Muscle of arm (tissue), 1 donor: ENCODE measurements at regions not wholly inside any gene's neighbourhood (a gene's known extent, or its start where the extent isn't known, plus 50 kb on each side); places are given as distances from the start of the nearest gene placed in this dataset.

Experiments used
- DNase-seq: peaks from one replicate; pipeline ENCODE4 v3.0.0-alpha.2; 2013

DNA sequence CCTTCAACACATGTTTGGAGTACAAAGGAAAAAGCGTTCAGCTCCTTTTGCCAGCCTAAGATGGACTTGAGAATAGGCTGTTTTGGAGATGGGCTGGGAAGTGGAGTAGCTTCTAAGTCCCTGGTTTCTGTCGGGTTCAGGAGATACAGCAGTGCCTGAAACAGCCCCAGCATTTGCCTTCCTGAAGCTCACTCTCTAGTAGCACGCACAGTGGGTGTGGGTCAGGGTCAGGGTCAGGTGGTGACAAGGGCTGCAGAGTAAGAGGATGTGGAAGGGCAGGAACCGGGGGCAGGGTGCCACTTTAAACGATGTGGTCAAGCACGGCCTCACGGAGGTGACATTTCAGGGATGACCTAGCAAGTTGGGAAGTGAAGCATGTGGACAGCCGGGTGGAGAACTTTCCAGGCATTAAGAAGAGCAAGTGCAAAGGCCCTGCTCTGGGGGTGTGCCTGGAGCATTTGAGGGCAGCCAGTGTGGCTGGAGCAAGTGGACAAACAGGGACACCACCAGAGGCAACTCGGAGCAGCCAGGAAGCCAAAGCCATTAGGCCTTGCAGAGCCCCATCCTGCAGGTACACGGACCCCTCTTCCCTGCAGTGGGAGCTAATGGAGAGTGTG lies 382.2 kb upstream of the ZMIZ1 start:
- no peak for DNase-seq

DNA sequence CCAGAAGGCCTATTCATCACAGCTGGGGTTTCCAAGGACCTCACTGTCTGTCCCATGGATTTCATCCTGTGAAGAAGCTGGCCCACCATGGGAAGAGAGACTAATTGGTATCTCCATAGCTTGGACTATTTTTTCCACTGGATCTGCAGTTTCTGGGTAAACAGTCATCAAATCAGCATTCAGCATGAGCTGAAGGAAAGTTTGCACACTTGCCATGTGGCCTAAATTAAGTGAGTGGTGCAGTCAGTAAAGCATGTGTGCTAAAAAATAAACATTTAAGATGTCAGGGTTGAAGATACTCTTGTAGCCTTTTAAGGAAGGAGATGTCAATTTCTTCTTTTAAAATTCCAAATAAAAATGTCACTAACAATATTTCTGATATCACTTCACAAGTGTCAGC lies 381.1 kb upstream of the ZMIZ1 start:
- DNase-seq = no peak

DNA sequence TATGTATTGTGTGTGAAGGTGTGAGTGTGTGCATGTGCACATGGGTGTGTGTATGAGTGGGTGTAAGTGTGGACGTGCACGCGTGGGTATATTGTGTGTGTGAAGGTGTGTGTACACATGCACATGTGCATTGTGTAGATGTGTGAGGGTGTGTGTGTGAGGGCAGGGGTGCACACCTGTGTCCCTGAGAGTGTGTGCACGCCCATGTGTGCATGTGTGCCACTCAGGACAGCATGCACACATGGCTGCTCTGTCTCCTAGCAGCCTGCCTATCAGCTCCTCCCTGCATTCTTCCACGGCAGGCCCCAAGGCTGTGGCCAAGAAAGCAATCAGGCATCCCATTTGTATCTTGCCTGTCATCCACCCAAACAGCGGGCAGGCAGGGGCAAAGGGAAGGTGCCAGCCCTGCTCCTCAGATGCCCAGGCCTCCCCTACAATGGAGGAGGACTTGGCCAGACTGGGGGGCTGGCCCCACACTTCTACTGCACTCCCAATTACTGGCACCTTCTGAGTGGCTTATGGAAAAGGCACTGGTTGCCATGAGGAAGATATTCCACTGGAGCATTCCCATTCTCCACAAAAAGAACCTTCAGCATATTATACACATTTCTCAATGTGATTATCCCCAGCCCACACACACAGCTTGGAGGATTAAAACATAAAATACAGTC lies 380.4 kb upstream of the ZMIZ1 start:
- peak; percentile 18 for DNase-seq

DNA sequence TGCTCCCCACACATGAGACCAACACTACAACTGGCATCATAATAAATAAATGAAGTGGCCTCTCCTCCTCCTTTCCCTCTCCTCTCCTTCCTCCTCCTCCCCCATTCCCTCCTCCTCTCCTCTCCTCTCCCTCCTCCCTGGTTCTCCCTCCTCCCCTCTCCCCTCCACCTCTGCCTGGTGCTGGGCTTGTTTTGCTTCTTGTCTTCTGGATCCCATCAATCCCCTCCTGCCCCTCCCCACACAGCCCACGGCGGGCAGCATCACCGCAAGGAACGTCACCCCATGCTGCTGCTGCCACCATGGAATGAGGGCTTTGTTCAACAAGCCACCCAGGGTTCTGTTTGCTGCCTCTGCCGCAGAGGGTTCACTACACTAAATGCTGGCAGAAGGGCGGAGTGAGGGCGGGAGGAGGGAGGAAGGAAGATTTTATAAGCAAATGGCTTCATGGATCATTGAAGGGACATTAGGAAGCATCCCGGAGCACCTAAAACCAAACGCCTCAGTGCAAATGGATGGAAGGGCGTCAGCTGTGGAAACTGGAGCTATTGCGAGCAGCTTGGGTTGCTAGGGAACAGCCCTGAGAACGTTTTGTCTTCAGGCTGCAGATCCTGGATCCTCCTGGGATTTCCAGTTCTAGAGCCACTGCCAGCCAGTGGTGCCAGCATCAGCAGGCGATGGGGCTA lies 379.7 kb upstream of the ZMIZ1 start:
- peak; percentile 50 for DNase-seq

DNA sequence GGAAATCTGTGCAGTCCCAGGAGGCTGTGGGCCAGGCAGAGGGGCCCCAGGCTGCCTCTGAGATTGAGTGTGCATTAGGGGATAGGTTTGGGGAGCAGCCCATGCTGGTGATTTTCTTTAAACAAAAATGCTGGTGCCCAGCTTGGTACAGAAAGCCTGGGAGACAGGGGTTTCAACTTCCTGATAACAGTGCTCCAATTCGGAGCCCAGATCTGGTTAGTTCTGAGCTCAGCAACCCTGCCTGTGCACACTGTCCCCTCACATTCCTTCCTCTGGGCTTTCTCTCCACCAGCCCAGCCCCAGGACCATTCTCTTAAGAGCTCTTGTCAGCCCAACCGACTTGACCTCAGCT lies 379.2 kb upstream of the ZMIZ1 start:
- no peak for DNase-seq

DNA sequence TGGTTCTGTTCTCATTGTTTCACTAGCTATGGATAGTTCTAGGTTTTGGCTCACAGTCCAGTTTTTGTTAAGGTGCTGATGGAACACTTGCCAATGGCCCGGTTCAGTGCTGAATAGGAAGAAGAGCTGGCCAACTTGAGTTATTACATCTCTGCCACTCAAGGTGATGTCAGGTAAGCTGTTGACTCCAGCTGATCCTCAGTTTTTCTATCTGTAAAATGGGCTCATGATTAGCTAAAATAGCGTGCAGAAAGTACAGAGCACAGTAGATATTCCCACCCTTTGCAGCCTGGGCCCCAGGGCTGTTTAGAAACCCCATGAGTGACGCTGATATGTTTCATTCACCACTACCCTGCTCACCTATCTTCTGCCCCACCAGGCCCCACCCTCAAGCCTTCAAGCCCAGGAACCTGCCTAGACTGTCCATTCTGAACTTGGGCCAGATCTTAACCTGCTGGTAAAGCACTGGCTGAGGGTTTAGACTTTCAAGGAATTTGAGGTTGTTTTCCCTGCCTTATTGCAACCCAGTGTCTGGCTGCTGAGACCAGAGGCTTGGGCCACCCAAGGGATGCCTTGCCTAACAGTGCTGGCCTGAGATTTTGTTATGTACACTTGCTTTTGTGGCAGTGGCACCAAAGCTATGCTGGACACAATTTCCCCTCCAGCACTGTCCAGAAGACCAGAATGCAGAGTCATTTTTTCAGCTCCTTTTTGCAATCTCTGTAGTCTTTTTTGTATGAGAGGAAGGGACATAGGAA lies 378.2 kb upstream of the ZMIZ1 start:
- no peak for DNase-seq

DNA sequence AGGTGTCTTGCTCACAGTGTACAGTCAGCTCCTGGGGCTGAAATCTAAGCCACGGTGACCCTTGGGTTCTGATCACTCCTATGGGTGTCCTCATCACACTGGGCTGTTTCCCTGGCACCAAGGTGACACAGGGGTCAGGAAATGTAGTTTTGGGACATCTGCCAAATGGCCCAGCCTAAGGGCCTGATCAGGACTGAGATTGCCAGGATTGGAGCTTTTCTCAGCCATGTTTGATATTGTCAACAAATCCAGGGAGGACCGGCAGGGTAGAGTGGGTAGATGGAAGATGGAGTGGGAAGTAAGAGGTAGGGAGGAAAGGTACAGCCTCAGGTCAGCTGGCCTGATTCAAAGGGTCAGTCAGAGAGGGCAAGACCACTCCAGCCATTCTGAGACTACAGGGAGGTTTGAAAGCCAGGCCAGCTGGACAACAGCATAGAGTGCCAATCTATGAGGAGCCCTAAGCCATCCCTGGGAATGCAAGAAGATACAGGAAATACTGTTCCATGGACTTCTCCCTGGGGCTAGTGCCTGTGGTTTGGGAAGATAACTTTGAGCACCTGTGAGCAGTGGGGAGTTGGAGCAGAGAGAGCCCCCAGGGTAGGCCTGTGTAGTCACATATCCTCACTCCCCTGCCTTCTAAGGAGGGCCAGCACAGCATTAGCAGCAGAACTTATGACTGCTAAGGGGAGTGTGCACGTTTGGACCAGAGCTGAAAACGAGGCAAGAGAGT lies 377.3 kb upstream of the ZMIZ1 start:
- DNase-seq = no peak

DNA sequence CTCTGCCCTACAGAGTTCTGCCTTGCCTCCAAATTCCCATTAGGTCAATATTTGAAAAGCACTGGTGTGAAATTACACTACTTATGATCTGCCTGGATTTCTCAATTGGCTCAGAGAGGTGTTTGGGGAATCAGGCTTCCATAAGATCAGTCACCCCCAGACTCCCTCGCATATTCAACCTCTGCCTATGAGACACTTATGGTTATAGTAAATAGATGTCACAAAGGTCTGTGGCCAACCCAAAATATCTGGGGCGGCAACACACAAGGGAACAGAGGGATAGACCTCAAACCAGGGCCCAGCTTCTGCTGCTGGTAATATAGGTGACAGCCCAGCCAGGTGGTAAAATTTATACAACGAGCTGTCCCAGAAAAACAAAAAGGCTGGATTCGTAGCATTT lies 376.7 kb upstream of the ZMIZ1 start:
- no peak for DNase-seq

DNA sequence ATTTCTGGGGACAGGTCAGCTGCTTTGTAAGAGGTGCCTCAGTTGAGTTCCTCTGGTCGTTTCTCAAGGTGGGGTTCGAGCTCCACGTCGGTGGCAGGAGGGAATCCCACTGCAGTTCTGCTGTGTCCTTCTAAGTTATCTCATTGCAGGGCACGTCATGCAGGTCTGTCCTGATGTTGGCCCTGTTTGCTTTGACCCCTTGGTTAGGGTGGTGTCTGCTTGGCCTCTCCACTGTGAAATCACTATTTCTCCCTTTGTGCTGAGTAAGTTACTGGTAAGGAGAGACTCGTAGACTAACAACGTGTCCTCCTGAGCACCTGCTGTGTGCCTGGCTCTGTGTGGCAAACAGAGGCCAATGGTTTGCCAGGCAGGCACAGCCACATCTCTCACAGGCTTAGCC lies 372.9 kb upstream of the ZMIZ1 start:
- no peak for DNase-seq

DNA sequence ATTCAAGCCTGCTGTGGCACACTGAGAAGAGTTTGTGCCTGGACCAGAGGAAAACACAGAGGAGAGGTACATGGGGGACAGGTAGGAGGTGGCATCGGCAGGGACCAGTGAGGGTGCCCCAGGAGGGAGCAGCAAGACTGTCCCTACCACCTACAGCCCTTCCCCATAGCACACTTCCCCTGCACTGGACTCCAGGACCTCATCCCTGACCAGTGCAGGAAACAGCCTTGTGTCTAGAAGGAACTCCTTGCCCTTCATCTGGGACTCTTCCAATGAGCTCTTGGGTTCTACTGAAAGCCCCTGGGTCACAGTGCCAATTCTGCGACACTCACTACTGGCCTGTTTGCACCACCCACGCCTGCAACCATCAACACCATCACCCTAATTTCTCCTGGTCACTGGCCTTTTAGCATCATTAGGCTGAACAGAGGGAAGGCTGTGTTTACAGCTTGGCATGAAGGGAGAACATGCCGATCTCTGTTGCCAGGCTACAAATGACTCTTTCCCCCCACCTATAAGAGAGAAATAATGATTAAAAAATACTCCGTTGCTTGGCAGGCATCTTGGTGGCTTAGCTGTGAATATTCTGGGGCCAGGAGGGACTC lies 371.9 kb upstream of the ZMIZ1 start:
- no peak for DNase-seq

DNA sequence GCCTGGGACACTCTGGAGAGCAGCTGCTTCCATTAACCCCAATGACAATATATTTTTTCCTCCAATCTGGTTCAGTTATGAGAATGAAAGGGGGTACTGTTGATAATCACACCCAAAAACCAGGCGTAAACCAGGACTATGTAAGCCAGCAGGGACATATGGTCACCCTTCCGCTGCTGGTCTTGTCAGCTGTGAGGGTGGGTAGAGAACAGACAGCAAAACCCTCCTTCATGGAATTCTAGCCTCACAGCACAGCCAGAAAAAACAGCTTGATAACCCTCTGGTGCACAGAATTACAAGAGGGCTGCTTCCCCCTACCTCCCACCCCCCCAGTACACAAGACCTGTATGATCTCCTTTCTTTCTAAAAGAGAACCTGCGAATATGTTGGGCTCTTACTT lies 368.8 kb upstream of the ZMIZ1 start:
- no peak for DNase-seq

DNA sequence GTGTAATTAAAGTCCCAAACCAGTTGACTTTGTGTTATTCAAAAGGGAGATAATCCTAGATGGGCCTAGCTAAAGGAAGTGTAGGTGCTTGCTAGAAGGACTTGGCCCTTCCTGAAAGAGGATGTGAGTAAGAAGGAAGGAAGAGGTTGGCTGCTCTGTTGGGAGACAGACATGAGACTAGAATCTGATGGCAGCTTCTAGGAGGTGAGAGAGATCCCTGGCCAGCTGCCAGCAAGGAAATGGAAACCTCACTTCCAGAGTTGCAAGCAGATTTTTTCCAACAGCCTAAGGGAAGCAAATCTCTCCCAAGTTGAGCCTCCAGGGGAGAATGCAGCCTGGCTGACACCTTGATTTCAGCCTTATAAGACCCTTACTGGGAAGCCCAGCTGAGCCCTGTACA lies 368.4 kb upstream of the ZMIZ1 start:
- DNase-seq = peak; percentile 20

DNA sequence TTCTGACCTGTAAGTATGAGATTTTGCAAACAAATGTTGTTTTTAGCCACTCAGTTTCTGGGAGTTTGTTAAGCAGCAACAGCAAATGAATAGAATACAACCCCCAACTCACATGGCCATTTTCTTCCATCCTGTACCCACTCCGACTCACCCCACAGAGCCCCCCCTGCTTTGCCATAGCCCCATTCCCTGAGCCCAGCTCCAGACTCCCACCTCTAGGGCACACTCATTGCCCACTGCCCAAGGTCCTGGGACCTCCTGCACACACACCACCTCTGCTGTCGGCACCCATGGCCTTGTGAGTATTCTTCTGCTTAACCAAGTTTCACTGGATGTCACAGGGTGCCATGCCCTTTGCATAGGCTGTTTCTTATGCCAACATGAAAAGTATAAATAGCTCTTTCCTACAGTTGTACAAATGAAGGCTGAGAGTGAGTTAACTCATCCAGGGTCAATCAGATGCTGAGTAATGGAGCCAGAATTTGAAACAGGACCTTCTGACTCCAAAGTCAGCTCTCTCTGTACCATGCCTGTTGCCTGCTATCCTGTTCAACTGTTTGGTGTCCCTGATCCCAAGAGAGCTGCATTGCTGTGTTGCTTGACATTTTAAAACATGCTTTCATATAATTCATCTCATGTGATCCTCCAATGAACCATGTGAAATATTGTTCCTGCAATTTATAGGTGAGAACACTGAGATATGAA lies 367.8 kb upstream of the ZMIZ1 start:
- DNase-seq = no peak

DNA sequence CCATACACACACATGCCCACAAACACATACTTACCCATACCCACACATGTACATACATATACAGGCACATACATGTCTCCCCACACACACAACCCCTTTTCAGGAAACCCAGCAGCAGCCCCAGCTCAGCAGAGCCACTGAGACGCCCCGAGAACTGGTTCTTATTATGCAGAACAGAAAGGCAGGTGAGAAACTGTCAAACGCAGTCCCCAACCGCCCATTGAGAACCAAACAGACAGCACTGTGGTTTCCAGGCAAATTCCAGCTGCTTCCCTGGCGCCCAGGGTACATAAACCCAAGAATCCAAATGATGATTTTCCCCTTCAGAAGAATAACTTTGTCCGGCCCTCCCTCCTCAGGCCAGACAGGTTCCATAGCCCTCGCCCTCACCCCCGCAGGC lies 366.6 kb upstream of the ZMIZ1 start:
- no peak for DNase-seq

DNA sequence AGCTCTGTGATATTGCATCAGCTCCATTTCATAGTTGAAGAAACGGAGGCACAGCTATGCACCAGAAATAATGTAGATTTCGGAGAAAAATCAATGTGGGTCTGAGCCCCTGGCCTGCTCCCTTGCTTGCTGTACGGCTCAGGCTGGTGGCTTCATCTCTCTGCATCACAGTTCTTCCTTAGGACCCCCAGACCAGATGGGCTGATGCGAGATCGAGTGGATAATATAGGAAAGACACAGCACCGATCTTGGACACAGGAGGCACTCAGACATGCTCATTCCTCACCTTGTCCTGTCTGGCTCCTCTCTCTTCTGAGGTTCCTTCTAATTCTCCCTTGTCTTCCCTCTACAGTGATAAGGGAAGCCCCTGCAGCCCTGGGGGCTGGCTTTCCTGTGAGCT lies 365.9 kb upstream of the ZMIZ1 start:
- no peak for DNase-seq

DNA sequence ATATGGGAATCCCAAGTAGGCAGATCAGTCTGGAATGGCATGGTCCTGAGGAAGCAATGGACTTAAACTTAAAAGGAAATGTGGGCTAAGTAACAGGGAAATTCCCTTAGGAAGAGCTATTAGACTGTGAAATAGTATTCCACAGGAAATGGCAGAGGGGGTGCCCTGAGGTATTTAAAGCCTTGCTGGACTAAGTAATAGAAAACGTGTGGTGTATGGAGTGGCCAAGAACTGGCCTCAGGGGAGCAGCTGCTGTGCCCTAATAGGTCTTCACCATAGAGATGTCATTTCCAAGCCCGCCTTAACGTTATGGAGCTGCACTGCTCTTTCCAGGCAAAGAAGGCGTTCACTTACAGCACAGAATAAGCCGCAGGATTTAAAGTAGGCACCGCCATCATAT lies 365.2 kb upstream of the ZMIZ1 start:
- peak; percentile 14 for DNase-seq

DNA sequence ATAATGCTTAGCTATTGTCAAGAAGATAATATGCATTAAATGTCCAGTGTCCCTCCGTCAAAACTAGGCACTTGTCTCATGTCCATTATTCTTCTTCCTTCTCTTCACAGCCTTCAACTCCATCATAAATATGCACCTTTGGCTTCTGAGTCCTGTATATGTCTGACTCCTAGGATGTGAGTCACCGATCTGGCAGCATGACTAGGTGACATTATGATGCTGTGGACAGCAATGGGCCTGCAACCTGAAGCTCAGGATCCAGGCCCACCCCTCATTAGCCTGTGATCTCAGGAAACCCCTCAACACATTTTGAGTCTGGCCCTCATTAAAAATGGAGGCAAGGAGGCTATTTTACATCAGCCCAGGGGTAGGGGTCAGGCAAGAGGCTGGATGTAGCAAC lies 362.5 kb upstream of the ZMIZ1 start:
- no peak for DNase-seq

DNA sequence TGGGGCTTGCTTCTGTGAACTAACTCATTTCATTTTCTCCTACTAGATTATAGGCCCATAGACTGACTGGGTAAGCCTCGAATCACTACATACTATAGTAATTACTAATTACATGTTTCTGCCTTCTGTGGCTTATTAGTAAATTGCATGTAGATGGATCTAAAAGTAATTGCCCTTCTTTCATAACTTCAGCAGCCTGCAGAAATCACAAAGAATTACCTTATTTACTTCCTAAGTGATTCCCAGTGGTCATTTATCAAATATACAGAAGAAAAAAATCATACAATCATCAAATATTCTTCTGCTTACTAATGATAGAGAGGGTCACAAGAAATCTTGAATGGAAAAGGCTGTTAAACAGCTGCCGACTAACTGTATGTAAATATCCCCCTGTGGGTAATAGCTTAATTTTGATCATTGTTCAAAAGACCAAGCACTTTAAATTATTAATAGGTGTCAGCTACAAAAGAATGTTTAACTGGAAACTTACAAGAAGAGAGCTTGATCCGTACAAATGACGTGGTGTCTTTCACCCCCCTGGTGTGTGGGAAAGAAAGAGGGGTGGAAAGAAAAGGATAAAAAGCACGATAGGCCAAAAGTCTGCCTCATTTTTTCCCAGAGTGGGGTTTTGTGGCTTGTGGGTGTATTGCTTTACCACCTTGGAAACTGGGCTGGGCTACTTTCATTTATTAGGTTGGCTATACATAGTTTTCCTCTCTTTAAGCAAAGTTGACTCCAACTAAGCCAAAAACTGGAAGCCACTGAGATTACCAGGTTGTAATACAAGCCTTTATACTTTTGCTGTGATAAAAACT lies 361.8 kb upstream of the ZMIZ1 start:
- no peak for DNase-seq

DNA sequence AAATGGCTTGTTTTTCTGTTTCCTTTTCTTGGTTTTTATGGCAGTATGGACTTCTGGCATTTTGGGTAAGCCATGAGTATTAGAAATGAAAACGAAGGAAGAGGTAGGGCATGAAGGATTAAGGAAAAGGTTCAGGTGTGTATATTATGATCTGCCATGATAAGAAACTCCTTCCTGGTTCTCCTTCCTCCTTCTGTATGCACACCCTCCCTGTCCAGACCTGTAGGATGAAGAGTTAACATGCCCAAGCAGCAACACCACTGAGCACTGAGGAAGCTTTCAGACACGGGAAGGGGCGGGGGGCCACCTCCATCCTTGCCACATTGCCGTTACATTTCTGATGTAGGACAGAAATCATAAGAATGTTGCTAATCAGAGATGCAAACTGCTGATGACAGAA lies 361.0 kb upstream of the ZMIZ1 start:
- DNase-seq = no peak

DNA sequence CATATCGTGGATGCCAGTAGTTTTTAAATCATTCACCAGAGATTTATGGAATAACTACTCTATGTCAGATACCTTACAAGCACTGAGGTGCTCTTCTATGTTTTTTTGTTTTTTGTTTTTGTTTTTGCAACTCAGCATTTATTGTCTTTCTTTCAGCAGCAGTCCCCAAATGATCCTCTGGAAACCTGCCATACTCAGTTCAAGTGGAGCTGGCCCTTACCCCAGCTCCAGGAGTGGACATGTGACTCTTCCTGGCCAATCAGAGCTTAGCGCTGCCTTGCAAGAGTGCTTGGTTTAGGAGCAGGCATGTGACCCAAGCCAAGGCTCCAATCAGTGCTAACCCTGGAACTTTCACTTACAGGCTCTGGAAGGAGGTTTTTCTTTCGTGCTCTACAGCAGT lies 356.6 kb upstream of the ZMIZ1 start:
- DNase-seq = no peak
